GM19372 (cell line): ENCODE measurements at regions not wholly inside any gene's neighbourhood (a gene's known extent, or its start where the extent isn't known, plus 50 kb on each side); places are given as distances from the start of the nearest gene placed in this dataset.
"Not testable (repeated sequence)": the region's sequence is repeated elsewhere in the genome, so short reads cannot be mapped to it uniquely, and the experiment has no call there.

Experiments
- ATAC-seq: cut with Tn5 transposase; IDR thresholded peaks from one replicate; pipeline ENCODE4 v1.9.1; 2021; ENCODE audit warnings: mild to moderate bottlenecking, low read depth, moderate library complexity; ENCODE audit not compliant: unreplicated experiment

GRCh38 chr13:34153428-34154180 lies 335.7 kb downstream of the RFC3 start:
- no peak for ATAC-seq

GRCh38 chr13:34155931-34156607 lies 338.1 kb downstream of the RFC3 start:
- ATAC-seq = no peak

- peak; percentile 99 for ATAC-seq
These were observed 339.0 kb downstream of the RFC3 start for GRCh38 chr13:34156841-34157365.

GRCh38 chr13:34159946-34160345 lies 342.0 kb downstream of the RFC3 start:
- ATAC-seq = no peak

GRCh38 chr13:34161931-34162543 lies 344.1 kb downstream of the RFC3 start:
- no peak for ATAC-seq

GRCh38 chr13:34162544-34162933 lies 344.6 kb downstream of the RFC3 start:
- ATAC-seq = no peak

- no peak for ATAC-seq
These were observed 346.6 kb downstream of the RFC3 start for GRCh38 chr13:34164582-34164981.

GRCh38 chr13:34165158-34165557 lies 347.2 kb downstream of the RFC3 start:
- ATAC-seq = no peak

- ATAC-seq = no peak
These were observed 348.5 kb downstream of the RFC3 start for GRCh38 chr13:34166406-34166805.

GRCh38 chr13:34167347-34167746 lies 349.4 kb downstream of the RFC3 start:
- no peak for ATAC-seq

GRCh38 chr13:34172048-34172447 lies 354.1 kb downstream of the RFC3 start:
- ATAC-seq = no peak

GRCh38 chr13:34174671-34175145 lies 356.8 kb downstream of the RFC3 start:
- ATAC-seq = no peak

- ATAC-seq = no peak
These were observed 357.6 kb downstream of the RFC3 start for GRCh38 chr13:34175551-34175950.

- ATAC-seq = no peak
These were observed 358.7 kb downstream of the RFC3 start for GRCh38 chr13:34176633-34177032.

- no peak for ATAC-seq
These were observed 361.5 kb downstream of the RFC3 start for GRCh38 chr13:34179481-34179880.

GRCh38 chr13:34179927-34180326 lies 362.0 kb downstream of the RFC3 start:
- ATAC-seq = no peak

GRCh38 chr13:34181256-34181655 lies 363.3 kb downstream of the RFC3 start:
- not testable (repeated sequence) for ATAC-seq

GRCh38 chr13:34189946-34190345 lies 372.0 kb downstream of the RFC3 start:
- ATAC-seq = no peak

- no peak for ATAC-seq
These were observed 383.3 kb downstream of the RFC3 start for GRCh38 chr13:34201050-34201913.

- no peak for ATAC-seq
These were observed 389.4 kb downstream of the RFC3 start for GRCh38 chr13:34207334-34207733.
